GM21367 (cell line): ENCODE measurements at regions not wholly inside any gene's neighbourhood (a gene's known extent, or its start where the extent isn't known, plus 50 kb on each side); places are given as distances from the start of the nearest gene placed in this dataset.

ENCODE experiments used
- ATAC-seq: cut with Tn5 transposase; IDR thresholded peaks from one replicate; pipeline ENCODE4 v1.9.1; 2021; ENCODE audit not compliant: unreplicated experiment

- ATAC-seq = no peak
Observed at GRCh38 chr5:105409695-105410094, 1847.1 kb upstream of the NUDT12 start.

GRCh38 chr5:105407200-105407599 lies 1844.6 kb upstream of the NUDT12 start:
- no peak for ATAC-seq

- no peak for ATAC-seq
Observed at GRCh38 chr5:105397749-105398148, 1835.2 kb upstream of the NUDT12 start.

- no peak for ATAC-seq
Observed at GRCh38 chr5:105392710-105393149, 1830.1 kb upstream of the NUDT12 start.

- ATAC-seq = no peak
Observed at GRCh38 chr5:105392122-105392709, 1829.6 kb upstream of the NUDT12 start.

- ATAC-seq = no peak
Observed at GRCh38 chr5:105380126-105380525, 1817.5 kb upstream of the NUDT12 start.

- no peak for ATAC-seq
Observed at GRCh38 chr5:105371169-105371568, 1808.6 kb upstream of the NUDT12 start.

GRCh38 chr5:105350486-105351140 lies 1788.0 kb upstream of the NUDT12 start:
- no peak for ATAC-seq

GRCh38 chr5:105331558-105331957 lies 1769.0 kb upstream of the NUDT12 start:
- ATAC-seq = no peak

GRCh38 chr5:105330185-105330584 lies 1767.6 kb upstream of the NUDT12 start:
- no peak for ATAC-seq

GRCh38 chr5:105304859-105305258 lies 1742.3 kb upstream of the NUDT12 start:
- no peak for ATAC-seq

GRCh38 chr5:105288946-105289345 lies 1726.4 kb upstream of the NUDT12 start:
- ATAC-seq = no peak

- ATAC-seq = no peak
Observed at GRCh38 chr5:105283134-105283533, 1720.5 kb upstream of the NUDT12 start.

GRCh38 chr5:105274079-105274478 lies 1711.5 kb upstream of the NUDT12 start:
- no peak for ATAC-seq

- no peak for ATAC-seq
Observed at GRCh38 chr5:105263515-105263914, 1700.9 kb upstream of the NUDT12 start.

- no peak for ATAC-seq
Observed at GRCh38 chr5:105259581-105260217, 1697.1 kb upstream of the NUDT12 start.

GRCh38 chr5:105238561-105238960 lies 1676.0 kb upstream of the NUDT12 start:
- ATAC-seq = no peak

GRCh38 chr5:105230516-105231157 lies 1668.0 kb upstream of the NUDT12 start:
- no peak for ATAC-seq

GRCh38 chr5:105218018-105218417 lies 1655.4 kb upstream of the NUDT12 start:
- no peak for ATAC-seq

- ATAC-seq = no peak
Observed at GRCh38 chr5:105213078-105213477, 1650.5 kb upstream of the NUDT12 start.

GRCh38 chr5:105207066-105207465 lies 1644.5 kb upstream of the NUDT12 start:
- ATAC-seq = no peak

GRCh38 chr5:105197531-105197930 lies 1634.9 kb upstream of the NUDT12 start:
- no peak for ATAC-seq
